ENCODE measurements at regions not wholly inside any gene's neighbourhood (a gene's known extent, or its start where the extent isn't known, plus 50 kb on each side); places are given as distances from the start of the nearest gene placed in this dataset.

GRCh38 chr12:11595080-11595479, 54.4 kb upstream of the ETV6 start:
- no peak overlapping the region for H3K9ac ChIP-seq (ENCODE audit: low read length)
- DNase-seq (no peak), ATAC-seq (ENCODE audit: low read depth) (no peak)
- Mint-ChIP-seq H3K4me1 (peaks cover 1% of the 10 kb centered on the region), H3K27me3 (peaks cover 3% of the 10 kb centered on the region), H3K9me3 (ENCODE audit: insufficient read depth) (no peaks in the 10 kb centered on the region), H3K4me3 (no peak overlapping the region), H3K27ac (no peak overlapping the region)
- H3K9me3 ChIP-seq (ENCODE audit: control extremely low read depth in 1 of 3, control insufficient read depth in 2 of 3, insufficient read depth in 1 of 3, low read length in 2 of 3) = peaks cover 0 to 5% (median 0%) of the 10 kb centered on the region in 3 donors
- WGBS (ENCODE audit: insufficient coverage) = 65% methylated on average over 2 of the region's 3 CpGs
- TF ChIP-seq CTCF (IDR thresholded peaks at IDR 0.05) (no peak), EZH2 (IDR thresholded peaks at IDR 0.05; ENCODE audit: borderline replicate concordance, insufficient read depth, low read depth, low read length, poor library complexity, severe bottlenecking) (no peak)
- intact Hi-C loops (cut with micrococcal nuclease) = no loop called here
- no peaks in the 10 kb centered on the region for H4K20me1 ChIP-seq (ENCODE audit: control insufficient read depth, insufficient read depth, low read length, poor library complexity, severe bottlenecking)
- peaks cover 3 to 5% of the 10 kb centered on the region in 2 donors for H3K4me1 ChIP-seq (ENCODE audit: control insufficient read depth in 2 of 2, insufficient read depth in 2 of 2, low read length in 2 of 2)
- POLR2A ChIA-PET = no interaction called here
- H3K4me3 ChIP-seq (ENCODE audit: control extremely low read depth in 1 of 5, extremely low read depth in 1 of 5, insufficient read depth in 1 of 5, low read depth in 2 of 5, low read length in 4 of 5) = no peak overlapping the region
- no peaks in the 10 kb centered on the region for H3K36me3 ChIP-seq (replicated peaks in 1 of 2; ENCODE audit: control extremely low read depth in 1 of 2, control insufficient read depth in 1 of 2, extremely low read depth in 1 of 2, insufficient read depth in 2 of 2, low read length in 1 of 2)
- no peaks in the 10 kb centered on the region for H3K79me2 ChIP-seq (ENCODE audit: control insufficient read depth, insufficient read depth, low read length)
- H3K27me3 ChIP-seq (replicated peaks in 1 of 4; ENCODE audit: control extremely low read depth in 1 of 4, control insufficient read depth in 3 of 4, insufficient read depth in 4 of 4, low read length in 3 of 4) = no peaks in the 10 kb centered on the region
- CTCF ChIA-PET = interaction anchor here (0.7 to 1.5 kb wide), 2 partner anchors 9 to 438 kb away, joined by 3 to 12 read pairs; no protein-coding TSS in a partner anchor
- no peak overlapping the region for H3K27ac ChIP-seq (ENCODE audit: low read length in 2 of 2)
- no peak overlapping the region for H2AFZ ChIP-seq (ENCODE audit: insufficient read depth, low read depth, low read length, poor library complexity, severe bottlenecking)
- no peak overlapping the region for H3K4me2 ChIP-seq (replicated peaks; ENCODE audit: low read depth, low read length, poor library complexity, severe bottlenecking)

- Histone ChIP-seq H3K9me3 (ENCODE audit: control extremely low read depth in 1 of 3, control insufficient read depth in 2 of 3, insufficient read depth in 1 of 3, low read length in 2 of 3) (peaks cover 0 to 5% (median 0%) of the 10 kb centered on the region in 3 donors), H3K27ac (ENCODE audit: low read length in 2 of 2) (no peak overlapping the region), H3K9ac (ENCODE audit: low read length) (no peak overlapping the region), H4K20me1 (ENCODE audit: control insufficient read depth, insufficient read depth, low read length, poor library complexity, severe bottlenecking) (no peaks in the 10 kb centered on the region), H2AFZ (ENCODE audit: insufficient read depth, low read depth, low read length, poor library complexity, severe bottlenecking) (no peak overlapping the region), H3K4me3 (ENCODE audit: control extremely low read depth in 1 of 5, extremely low read depth in 1 of 5, insufficient read depth in 1 of 5, low read depth in 2 of 5, low read length in 4 of 5) (no peak overlapping the region), H3K4me1 (ENCODE audit: control insufficient read depth in 2 of 2, insufficient read depth in 2 of 2, low read length in 2 of 2) (peaks cover 3 to 5% of the 10 kb centered on the region in 2 donors), H3K4me2 (replicated peaks; ENCODE audit: low read depth, low read length, poor library complexity, severe bottlenecking) (no peak overlapping the region), H3K79me2 (ENCODE audit: control insufficient read depth, insufficient read depth, low read length) (no peaks in the 10 kb centered on the region), H3K36me3 (replicated peaks in 1 of 2; ENCODE audit: control extremely low read depth in 1 of 2, control insufficient read depth in 1 of 2, extremely low read depth in 1 of 2, insufficient read depth in 2 of 2, low read length in 1 of 2) (no peaks in the 10 kb centered on the region), H3K27me3 (replicated peaks in 1 of 4; ENCODE audit: control extremely low read depth in 1 of 4, control insufficient read depth in 3 of 4, insufficient read depth in 4 of 4, low read length in 3 of 4) (no peaks in the 10 kb centered on the region)
- Mint-ChIP-seq H3K27ac (no peak overlapping the region), H3K9me3 (ENCODE audit: insufficient read depth) (no peaks in the 10 kb centered on the region), H3K4me3 (no peak overlapping the region), H3K27me3 (peaks cover 3% of the 10 kb centered on the region), H3K4me1 (peaks cover 1% of the 10 kb centered on the region)
- ATAC-seq (ENCODE audit: low read depth) (no peak), DNase-seq (no peak)
- intact Hi-C loops (cut with micrococcal nuclease) = no loop called here
- CTCF ChIA-PET = interaction anchor here (1.5 kb wide), 1 partner anchor 437 kb away, joined by 12 read pairs; no protein-coding TSS in a partner anchor
- no CpG with 5 or more reads among the region's 1 CpG for WGBS (ENCODE audit: insufficient coverage)
- TF ChIP-seq EZH2 (IDR thresholded peaks at IDR 0.05; ENCODE audit: borderline replicate concordance, insufficient read depth, low read depth, low read length, poor library complexity, severe bottlenecking) (no peak), CTCF (IDR thresholded peaks at IDR 0.05) (no peak)
- POLR2A ChIA-PET = no interaction called here
Observed at GRCh38 chr12:11596141-11596540, 53.3 kb upstream of the ETV6 start.
